Testis (tissue), 2 donors: ENCODE measurements at regions not wholly inside any gene's neighbourhood (a gene's known extent, or its start where the extent isn't known, plus 50 kb on each side); places are given as distances from the start of the nearest gene placed in this dataset.

Experiments
- POLR2A ChIP-seq: fragments of 450-650 bp; IDR thresholded peaks from one replicate; pipeline ENCODE4 v1.6.1; 2017; ENCODE audit warnings: antibody characterized with exemption, mild to moderate bottlenecking, moderate library complexity
- TF ChIP-seq, protein P1 (sequence below), 3 experiments: fragments of 450-650 bp in 2 of 3; fragments of 200-600 bp in 1 of 3; sonication (generic) in 1 of 3; IDR thresholded peaks; one replicate each; pipeline ENCODE4 v1.5.1; 2016 to 2019; ENCODE audit warnings: antibody characterized with exemption in 3 of 3, mild to moderate bottlenecking in 2 of 3, moderate library complexity in 1 of 3

DNA sequence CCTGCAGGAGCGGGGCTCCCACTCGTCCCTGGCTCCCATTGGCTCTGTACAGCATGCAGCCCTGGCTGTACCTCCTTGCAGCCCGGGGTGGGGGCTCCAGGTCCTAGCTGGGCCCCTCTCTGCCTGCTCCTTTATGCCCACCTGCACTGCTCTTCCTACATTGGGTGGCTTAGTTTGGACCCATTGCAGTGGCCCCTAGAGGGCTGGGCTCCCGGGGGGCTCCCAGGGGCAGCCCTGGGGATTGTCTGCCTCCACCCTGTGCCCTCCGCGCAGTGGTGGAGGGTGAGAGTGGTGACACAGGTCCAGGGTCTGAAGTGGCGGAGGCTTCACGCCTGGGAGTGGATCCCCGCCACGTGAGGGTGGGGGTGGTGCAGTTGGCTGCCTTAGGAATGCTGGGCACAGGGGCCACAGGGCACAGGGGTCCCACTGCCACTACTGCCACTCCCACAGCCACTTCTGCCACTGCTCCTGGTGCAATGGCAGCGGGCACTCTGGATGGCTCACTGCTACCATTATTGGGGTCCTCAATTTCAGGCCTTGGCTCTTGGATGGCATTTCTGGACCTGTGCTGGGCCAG lies 177.1 kb downstream of the ARL4A start:
- no peak for TF ChIP-seq POLR2A
- TF ChIP-seq, protein P1, sequence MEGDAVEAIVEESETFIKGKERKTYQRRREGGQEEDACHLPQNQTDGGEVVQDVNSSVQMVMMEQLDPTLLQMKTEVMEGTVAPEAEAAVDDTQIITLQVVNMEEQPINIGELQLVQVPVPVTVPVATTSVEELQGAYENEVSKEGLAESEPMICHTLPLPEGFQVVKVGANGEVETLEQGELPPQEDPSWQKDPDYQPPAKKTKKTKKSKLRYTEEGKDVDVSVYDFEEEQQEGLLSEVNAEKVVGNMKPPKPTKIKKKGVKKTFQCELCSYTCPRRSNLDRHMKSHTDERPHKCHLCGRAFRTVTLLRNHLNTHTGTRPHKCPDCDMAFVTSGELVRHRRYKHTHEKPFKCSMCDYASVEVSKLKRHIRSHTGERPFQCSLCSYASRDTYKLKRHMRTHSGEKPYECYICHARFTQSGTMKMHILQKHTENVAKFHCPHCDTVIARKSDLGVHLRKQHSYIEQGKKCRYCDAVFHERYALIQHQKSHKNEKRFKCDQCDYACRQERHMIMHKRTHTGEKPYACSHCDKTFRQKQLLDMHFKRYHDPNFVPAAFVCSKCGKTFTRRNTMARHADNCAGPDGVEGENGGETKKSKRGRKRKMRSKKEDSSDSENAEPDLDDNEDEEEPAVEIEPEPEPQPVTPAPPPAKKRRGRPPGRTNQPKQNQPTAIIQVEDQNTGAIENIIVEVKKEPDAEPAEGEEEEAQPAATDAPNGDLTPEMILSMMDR (IDR thresholded peaks at IDR 0.05) = no peak
